DOHH2 (cell line): ENCODE measurements at regions not wholly inside any gene's neighbourhood (a gene's known extent, or its start where the extent isn't known, plus 50 kb on each side); places are given as distances from the start of the nearest gene placed in this dataset.

Experiments
- EZH2phosphoT487 ChIP-seq: fragments of 200-600 bp; sonication (generic); IDR thresholded peaks from 2 replicates; pipeline ENCODE4 v1.6.1; 2017; ENCODE audit warnings: borderline replicate concordance, mild to moderate bottlenecking, antibody characterized with exemption, low read length, moderate library complexity, mixed read lengths
- TF ChIP-seq, protein P1 (sequence below): fragments of 200-600 bp; sonication (generic); IDR thresholded peaks from one replicate; pipeline ENCODE4 v1.5.1; 2014; ENCODE audit warnings: antibody characterized with exemption, mild to moderate bottlenecking, low read depth, low read length; ENCODE audit not compliant: poor library complexity, severe bottlenecking

- TF ChIP-seq, protein P1, sequence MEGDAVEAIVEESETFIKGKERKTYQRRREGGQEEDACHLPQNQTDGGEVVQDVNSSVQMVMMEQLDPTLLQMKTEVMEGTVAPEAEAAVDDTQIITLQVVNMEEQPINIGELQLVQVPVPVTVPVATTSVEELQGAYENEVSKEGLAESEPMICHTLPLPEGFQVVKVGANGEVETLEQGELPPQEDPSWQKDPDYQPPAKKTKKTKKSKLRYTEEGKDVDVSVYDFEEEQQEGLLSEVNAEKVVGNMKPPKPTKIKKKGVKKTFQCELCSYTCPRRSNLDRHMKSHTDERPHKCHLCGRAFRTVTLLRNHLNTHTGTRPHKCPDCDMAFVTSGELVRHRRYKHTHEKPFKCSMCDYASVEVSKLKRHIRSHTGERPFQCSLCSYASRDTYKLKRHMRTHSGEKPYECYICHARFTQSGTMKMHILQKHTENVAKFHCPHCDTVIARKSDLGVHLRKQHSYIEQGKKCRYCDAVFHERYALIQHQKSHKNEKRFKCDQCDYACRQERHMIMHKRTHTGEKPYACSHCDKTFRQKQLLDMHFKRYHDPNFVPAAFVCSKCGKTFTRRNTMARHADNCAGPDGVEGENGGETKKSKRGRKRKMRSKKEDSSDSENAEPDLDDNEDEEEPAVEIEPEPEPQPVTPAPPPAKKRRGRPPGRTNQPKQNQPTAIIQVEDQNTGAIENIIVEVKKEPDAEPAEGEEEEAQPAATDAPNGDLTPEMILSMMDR, result no peak
- TF ChIP-seq EZH2phosphoT487, result no peak
Measured at GRCh38 chr16:86739808-86740207, 161.5 kb downstream of the FOXL1 start.
